ENCODE measurements at regions not wholly inside any gene's neighbourhood (a gene's known extent, or its start where the extent isn't known, plus 50 kb on each side); places are given as distances from the start of the nearest gene placed in this dataset.
"Not testable (repeated sequence)": the region's sequence is repeated elsewhere in the genome, so short reads cannot be mapped to it uniquely, and the experiment has no call there.

DNA sequence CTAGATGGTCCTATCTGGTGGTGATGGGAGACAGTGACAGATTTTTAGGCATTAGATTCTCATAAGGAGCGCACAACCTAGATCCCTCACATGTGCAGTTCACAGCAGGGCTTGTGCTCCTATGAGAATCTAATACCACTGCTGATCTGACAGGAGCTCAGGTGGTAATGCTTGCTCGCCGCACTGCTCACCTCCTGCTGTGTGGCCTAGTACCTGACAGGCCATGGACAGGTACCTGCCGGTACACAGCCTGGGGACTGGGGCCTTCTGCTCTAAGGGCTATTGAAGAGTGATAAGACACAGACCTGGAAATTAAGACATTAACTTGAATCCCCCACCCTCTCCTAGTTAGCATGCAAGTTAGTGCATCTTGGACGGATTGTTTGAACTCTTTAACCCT, 64.4 kb downstream of the KLRB1 start:
- DNase-seq (ENCODE audit: low spot score): not testable (repeated sequence)

DNA sequence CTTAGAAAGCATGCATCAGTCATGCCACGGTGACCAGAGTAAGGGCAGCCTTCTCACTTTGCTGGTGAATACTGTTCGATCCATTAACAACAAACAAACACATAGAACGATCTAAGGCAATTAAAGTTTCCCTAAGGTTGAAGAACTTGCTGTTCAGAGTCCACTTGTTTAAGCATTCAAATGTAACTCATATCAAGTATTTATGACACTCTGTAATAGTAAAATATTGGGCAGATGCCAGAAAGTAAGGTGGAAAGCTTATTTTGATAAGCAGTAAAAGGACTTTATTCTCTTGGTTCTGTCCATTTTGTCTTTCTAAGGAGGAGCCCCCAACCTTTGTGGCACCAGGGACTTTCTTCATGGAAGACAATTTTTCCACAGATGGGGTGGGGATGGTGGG, 64.9 kb downstream of the KLRB1 start:
- DNase-seq (ENCODE audit: low spot score): not testable (repeated sequence)

DNA sequence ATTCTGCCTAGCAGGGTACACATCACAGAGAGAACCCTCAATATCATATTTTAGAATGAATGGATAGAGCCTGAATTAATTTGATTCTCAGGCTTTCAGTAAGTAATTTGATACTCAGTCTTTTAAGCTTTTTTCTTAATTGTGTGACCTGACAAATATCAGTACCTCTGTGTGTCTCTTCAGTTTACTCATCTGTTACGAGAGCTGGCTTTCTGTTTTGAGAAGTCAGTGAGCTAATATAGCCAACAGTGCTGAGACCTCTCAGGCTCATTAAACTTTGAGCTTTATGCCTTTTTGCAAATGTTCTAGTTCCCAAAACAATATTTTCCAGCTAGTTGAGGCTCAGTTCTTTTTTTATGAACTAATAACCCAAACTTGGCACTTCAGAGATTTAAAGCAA, 91.8 kb downstream of the KLRB1 start:
- DNase-seq (ENCODE audit: low spot score): not testable (repeated sequence)

DNA sequence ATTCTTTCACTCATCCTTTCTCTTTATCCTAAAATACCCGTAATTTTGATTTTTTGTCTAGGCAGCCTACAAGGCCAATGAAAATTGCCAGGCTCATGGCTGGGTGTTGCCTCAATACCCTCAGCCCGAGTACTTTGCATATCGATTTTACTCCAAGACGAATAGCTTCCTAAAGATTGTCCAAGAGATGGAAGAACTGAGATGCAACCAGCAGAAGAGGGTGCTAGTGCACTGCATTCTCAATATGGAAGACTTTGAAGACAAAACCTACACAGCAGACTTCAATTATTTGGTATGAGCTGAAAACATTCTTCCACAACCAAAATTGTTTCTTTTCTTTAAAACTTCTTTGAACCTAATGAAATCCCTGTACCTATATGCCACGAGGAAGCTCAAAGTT, 95.0 kb downstream of the KLRB1 start:
- not testable (repeated sequence) for DNase-seq (ENCODE audit: low spot score)

DNA sequence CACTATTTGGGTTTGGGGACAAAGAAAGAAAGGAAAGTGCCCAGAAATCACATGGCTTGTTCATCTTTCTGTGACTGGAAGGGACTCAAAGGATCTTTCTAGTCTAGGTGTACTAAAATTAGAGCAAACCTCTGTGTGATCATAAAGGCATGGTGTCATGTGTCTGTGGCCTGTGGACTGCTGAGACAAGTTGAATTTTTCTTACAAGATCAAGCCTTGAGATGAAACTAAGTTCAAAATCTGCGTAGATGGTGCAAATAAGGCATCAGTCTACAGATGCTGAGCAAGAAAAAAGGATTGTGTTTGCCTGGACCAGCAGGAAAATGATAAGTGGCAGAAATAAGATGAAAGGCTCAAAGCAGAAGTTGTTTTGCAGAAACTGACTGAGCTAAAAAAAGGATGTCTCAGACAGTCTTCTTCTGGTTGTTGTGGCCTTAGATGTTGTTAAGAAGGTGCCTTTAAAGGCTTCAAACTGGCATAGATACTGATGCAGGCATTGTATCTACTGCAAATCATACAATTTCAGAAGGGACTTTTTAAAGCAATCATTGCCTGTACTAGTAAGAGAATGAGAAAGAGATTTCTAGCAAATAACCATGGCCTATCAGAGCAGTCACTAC, 97.2 kb downstream of the KLRB1 start:
- DNase-seq (ENCODE audit: low spot score): not testable (repeated sequence)

DNA sequence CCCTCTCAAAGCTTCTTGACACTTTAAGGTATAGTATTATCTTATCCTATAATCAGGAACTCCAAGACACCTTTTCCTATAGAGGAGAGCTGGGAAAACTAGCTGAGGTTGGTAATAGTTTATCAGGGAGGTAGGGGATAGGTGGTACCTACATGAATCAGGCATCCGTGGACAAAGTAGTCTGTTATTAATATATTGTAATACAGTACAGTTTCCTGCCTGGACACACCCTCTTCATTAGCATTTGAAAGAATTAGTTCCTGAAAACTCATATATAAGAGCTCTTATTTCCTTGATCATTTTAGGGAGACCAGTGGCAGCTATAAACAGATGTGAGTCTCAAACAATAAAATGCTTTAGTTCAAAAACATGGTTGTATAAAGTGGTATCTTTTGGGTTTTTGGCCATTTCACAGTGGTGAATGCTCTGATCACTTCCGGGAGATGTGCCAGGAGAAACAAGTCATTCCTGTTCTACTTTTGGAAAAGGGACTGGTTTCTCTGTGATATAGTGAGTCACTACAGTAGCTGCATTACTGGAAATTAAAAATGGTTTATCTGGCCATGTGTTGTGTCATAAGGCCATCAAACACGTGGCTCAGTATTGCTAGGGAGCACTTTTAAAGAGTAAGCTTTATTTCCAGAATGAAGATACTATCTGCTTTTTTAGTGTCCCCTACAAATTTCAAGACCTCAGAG, 98.1 kb downstream of the KLRB1 start:
- peak; percentile 59 for DNase-seq (ENCODE audit: low spot score)

DNA sequence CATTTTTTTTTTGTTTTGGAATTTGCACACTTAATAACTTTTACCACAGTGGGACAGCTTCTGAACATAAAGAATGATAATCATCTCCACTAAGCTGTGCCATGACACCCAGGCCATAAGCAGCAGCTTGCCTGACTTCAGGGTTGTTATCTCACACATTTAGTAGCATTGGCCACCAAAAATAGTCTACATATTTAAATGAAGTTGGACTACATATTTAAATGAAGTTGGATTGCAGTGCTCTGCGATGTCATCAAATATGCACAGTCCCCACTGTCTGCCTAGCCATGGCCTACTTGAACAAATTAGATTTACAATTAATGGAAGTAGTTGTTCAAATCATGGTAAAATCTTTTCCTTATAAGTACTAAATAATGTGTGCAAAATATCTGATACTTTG, 101.0 kb downstream of the KLRB1 start:
- DNase-seq (ENCODE audit: low spot score): no peak

DNA sequence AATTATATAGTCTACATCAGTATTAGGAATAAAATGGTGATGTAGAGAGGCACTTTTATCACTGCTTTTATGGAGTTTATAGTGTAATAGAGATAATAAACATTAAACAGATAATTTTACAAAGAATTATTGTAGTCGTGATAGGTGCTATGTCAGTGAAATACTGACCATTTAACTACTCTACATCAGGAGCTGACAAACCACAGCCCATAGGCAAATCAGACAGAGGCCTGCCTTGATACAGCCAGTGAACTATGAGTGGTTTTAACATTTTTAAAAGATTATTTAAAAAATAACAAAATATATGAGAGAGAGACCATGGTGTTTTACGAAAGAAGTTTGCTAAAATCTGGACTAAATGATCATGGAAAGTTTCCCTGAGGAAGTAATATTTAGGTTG, 104.3 kb downstream of the KLRB1 start:
- not testable (repeated sequence) for DNase-seq (ENCODE audit: low spot score)

DNA sequence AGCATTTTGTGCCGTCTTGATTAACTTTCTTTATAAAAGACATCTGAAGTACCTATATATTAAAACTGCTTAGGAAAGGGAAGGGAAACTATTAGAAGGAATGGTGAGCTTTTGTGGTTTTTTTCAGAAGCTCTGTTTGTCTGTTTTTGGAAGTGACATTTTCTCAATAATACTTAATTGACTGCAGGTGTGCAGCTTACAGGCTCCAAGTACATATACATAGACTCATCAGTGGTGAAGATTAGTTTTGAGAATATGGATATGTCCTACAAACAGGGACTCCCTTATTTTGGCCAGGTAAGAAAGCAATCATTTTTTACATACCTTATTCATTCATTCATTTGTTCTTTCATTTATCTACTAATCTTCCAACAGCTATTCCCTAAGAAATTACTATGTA, 104.9 kb downstream of the KLRB1 start:
- not testable (repeated sequence) for DNase-seq (ENCODE audit: low spot score)

DNA sequence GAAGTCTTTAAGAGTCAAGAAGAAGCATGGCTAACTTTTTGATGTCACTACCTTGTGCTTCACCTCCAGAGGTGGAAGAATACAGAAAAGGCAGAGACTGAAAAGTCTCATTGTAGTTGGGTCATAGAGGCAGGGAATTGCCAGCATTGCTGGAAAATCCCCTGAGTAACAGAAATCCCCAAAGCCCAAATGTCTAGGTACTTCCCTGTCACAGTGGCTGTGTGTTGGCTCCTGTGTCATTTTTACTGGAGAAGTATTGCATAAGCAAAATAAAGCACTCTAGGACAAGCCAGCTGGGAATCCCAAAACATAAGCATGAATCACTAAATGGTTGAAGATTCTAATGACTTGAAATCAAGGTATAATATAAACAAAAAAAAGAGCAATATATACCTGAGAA, 114.4 kb downstream of the KLRB1 start:
- DNase-seq (ENCODE audit: low spot score): not testable (repeated sequence)

DNA sequence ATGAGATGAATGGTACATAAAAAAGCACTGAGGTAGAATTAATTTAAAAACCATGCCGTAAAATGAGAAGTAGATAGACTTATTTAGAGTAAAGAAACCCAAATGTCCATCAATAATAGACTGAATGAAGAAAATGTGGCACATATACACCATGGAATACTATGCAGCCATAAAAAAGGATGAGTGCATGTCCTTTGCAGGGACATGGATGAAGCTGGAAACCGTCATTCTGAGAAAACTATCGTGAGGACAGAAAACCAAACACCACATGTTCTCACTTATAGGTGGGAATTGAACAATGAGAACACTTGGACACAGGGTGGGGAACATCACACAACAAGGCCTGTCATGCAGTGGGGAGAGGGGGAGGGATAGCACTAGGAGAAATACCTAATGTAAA, 126.4 kb downstream of the KLRB1 start:
- not testable (repeated sequence) for DNase-seq (ENCODE audit: low spot score)

DNA sequence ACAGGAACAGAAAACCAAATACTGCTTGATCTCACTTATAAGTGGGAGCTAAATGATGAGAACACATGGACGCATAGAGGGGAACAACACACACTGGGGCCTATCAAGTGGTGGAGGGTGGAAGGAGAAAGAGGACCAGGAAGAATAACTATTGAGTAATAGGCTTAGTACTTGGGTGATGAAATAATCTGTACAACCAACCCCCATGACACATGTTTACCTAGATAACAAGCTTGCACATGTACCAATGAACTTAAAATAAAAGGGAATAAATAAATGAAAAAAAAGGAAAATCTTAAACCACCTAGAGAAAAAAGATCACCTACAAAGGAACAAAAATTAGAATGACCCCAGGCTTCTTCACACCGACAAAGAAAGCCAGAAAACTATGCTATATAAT, 133.5 kb downstream of the KLRB1 start:
- not testable (repeated sequence) for DNase-seq (ENCODE audit: low spot score)

DNA sequence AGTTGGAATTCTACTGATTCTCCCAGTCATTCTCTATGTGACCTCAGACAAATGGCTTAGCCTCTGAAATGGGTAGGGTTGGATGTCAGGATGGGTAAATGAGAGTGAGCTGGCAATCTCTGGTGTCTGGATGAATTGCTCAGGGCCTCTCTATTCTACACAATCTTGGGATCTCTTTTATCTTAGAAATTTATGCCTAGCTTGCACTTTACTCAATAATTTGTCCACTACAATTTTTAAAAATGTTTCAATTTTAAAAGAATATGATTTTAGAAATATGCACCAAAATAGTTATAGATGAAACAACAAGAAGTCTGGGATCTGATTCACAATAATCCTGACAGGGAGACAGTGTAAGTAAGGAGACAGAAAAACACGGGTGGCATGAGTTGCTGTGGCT, 134.1 kb downstream of the KLRB1 start:
- DNase-seq (ENCODE audit: low spot score): not testable (repeated sequence)

DNA sequence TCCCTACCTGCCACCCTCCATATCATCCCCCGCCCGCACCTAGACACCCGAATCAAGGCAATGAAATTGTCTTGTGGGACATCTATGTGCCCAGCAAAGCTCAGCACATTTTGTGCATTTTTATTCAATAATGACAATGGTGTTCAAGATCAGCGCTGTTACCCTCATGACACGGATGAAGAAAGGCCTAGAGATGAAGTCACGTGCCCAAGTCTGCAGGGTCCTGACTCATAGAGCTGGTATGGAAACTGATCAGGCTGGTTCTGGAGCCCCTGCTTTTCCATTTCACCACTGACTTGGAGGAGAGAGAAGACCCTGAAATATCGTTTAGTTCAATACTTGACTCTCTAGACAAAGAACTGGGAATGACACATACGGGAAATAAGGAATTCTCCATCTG, 136.2 kb downstream of the KLRB1 start:
- DNase-seq (ENCODE audit: low spot score): not testable (repeated sequence)

DNA sequence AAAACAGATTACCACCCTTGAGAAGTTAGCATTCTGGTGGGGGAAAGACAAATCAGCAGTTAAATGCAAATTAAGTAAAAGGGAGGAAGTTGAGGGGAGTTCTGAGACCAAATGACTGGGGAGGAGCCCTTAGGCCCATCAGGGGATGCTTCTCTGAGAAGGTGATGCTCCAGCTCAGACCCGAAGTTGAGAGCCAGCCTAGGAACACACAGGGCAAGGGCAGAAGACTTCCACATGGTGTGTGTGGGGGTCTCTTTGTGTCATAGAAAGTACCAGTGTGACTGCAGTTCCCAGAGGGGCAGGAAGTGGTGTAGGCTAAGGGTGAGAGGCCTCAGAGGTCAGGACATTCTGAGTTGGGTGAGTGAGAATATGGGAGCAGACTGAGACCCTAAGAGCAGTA, 137.3 kb downstream of the KLRB1 start:
- DNase-seq (ENCODE audit: low spot score): not testable (repeated sequence)

DNA sequence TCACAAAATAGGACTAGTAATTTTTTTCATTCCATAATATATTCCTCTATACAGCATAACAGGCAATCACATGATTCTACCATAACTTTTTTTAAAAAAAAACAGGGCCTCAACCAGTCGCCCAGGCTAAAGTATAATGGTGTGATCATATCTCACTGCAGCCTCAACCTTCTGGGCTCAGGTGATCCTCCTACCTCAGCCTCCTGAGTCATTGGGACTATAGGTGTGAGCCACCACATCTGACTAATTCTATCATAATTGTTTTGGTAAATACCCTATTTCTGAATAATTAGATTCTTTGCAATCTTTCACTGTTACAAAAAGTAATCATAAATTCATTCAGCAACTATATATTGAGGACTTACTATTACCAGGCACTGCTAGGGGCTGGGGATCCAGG, 137.8 kb downstream of the KLRB1 start:
- not testable (repeated sequence) for DNase-seq (ENCODE audit: low spot score)

DNA sequence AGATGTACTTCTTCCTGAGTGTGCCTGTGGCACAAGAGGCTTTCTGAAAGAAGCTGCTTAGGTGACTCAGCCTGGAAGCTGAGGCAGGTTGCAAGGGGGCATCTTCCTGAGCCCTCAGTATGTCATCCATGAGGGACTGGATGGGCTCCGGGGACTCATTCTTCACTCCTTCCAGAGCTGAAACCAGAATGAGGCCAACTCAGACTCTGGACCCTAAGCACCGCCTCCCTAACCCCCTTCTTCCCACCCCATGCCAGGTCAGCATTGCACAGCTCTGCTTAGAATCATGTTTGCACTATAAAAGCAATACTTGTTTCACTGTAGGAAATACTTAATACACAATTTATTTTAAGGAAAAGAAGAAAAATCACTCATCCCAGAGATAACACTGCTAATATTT, 138.3 kb downstream of the KLRB1 start:
- DNase-seq (ENCODE audit: low spot score): not testable (repeated sequence)

DNA sequence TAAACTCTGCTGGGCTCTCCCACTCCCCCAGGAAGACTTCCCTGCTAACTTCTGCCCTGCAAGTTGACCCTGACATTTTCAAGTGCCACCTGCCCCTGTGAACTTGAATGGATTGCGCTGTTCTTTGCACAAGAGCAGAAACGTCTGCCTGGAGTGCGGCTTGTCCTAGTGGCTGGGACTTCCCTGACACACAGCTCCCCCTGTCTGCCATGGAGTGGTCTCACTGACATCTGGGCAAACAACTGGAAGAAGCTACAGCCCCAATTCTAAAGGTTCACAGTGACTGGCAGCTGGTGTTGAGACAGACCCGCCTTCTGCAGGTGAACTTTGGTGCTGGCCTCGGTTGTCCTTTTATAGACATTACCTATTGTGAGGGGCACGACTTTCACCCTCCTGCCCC, 138.7 kb downstream of the KLRB1 start:
- DNase-seq (ENCODE audit: low spot score): peak; percentile 15

DNA sequence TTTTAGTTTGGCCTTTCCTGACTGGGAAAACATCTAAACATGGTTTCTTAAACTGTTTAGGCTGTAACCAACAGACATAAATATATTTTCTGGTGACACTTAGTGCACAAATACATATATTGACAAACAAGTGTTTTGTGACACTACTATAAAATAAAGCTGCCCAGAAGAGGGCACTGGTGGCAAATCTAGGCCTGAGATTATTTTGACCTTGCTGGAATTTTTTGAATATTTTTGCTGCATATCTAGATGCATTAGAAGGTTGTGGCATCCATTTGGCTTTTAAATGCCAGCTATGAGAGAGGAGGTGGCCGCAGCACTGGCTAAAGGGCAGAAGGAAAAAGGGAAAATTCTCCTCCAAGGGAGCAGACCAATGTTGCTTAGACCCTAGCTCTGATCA, 139.6 kb downstream of the KLRB1 start:
- not testable (repeated sequence) for DNase-seq (ENCODE audit: low spot score)

DNA sequence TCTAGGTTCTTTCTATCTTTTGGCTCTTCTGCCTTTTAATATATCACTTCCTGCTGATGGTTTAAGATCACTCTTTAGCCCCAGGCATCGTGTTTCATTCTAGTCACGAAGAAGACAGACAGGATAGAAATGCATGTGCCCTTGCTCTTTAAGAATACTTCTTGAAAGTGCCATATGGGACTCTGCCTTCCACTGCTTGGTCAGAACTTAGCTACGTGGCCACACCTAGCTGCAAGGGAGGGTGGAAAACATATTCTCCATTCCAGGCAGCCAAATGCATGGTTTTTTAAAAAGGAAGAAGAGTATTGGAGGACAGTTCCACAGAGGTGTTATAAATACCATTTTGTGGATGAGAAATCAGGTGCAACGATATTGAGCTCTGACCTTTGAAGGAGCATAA, 143.3 kb downstream of the KLRB1 start:
- no peak for DNase-seq (ENCODE audit: low spot score)

DNA sequence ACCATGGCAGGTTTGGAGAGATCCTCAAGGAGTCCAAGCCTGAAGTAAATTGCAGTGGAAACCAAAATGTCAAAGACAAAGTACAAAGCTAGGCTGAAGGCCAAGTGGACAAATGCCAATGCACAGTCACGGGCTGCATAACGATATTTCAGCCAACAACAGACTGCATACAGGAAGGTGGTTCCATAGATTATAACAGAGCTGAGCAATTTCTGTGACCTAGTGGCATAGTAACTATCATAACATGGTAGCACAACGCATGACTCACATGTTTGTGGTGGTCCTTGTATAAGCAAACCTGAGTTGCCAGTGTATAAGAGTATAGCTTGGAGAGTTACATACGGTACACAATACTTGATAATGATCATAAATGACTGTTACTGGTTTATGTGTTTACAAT, 152.2 kb downstream of the KLRB1 start:
- DNase-seq (ENCODE audit: low spot score): not testable (repeated sequence)

DNA sequence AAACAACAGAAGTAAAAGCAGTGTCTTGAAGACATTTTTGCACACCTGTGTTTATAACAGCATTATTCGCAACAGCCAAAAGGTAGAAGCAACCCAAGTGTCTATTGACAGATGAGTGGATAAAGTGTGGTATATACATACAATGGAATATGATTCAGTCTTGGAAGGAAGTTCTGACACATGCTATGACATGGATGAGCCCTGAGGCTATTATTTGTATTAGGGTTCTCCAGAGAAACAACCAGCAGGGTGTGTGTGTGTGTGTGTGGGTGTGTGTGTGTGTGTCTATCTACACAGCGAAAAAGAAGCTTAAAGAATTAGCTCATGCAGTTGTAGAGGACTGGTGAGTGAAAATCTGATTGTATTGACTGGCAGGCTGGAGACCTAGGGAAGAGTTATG, 153.7 kb downstream of the KLRB1 start:
- not testable (repeated sequence) for DNase-seq (ENCODE audit: low spot score)

DNA sequence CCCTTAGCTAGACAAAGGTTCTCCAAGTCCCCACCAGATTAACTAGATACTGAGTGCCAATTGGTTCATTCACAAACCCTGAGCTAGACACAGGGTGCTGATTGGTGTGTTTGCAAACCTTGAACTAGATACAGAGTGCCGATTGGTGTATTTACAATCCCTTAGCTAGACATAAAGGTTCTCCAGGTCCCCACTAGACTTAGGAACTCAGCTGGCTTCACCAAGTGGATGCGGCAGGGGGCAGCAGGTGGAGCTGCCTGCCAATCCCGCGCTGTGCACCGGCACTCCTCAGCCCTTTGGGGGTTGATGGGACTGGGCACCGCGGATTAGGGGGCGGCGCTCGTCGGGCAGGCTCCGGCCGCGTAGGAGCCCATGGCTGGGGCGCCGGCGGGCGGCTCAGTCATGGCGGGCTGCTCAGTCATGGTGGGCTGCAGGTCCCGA, 157.6 kb downstream of the KLRB1 start:
- not testable (repeated sequence) for DNase-seq (ENCODE audit: low spot score)

DNA sequence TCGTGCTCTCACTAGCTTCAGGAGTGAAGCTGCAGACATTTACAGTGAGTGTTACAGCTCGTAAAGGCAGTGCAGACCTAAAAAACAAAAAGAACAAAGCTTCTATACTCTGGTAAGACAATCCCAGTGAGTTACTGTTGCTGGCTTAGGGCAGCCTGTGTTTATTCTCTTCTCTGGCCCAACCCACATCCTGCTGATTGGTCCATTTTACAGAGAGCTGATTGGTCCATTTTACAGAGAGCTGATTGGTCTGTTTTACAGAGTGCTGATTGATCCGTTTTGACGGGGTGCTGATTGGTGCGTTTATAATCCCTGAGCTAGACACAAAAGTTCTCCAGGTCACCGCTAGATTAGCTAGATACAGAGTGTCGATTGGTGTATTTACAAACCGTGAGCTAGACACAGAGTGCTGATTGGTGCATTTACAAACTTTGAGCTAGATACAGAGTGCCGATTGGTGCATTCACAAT, 158.0 kb downstream of the KLRB1 start:
- DNase-seq (ENCODE audit: low spot score): not testable (repeated sequence)

Data from AG08395 (cell line).